NB4 (cell line): ENCODE measurements at regions not wholly inside any gene's neighbourhood (a gene's known extent, or its start where the extent isn't known, plus 50 kb on each side); places are given as distances from the start of the nearest gene placed in this dataset.

ENCODE experiments used
- DNase-seq: peaks from one replicate; pipeline ENCODE4 v3.0.0; 2010; ENCODE audit warnings: low read depth
- H3K4me3 ChIP-seq: one replicate; pipeline ENCODE4 v1.5.1; 2011; ENCODE audit warnings: mild to moderate bottlenecking, low read depth, low read length, moderate library complexity
- MYC ChIP-seq: IDR thresholded peaks from 2 replicates; pipeline ENCODE4 v1.6.1; 2011; ENCODE audit warnings: low read depth, low read length
- POLR2A ChIP-seq: IDR thresholded peaks from 2 replicates; pipeline ENCODE4 v1.6.1; 2011; ENCODE audit warnings: mild to moderate bottlenecking; ENCODE audit not compliant: insufficient read length; ENCODE audit errors: extremely low read depth
- TF ChIP-seq, protein P1 (sequence below): IDR thresholded peaks from one replicate; pipeline ENCODE4 v1.5.1; 2012; ENCODE audit warnings: low read depth, low read length
- TF ChIP-seq, protein P2 (sequence below): IDR thresholded peaks from 2 replicates; pipeline ENCODE4 v1.6.1; 2011; ENCODE audit warnings: low read depth, low read length

DNA sequence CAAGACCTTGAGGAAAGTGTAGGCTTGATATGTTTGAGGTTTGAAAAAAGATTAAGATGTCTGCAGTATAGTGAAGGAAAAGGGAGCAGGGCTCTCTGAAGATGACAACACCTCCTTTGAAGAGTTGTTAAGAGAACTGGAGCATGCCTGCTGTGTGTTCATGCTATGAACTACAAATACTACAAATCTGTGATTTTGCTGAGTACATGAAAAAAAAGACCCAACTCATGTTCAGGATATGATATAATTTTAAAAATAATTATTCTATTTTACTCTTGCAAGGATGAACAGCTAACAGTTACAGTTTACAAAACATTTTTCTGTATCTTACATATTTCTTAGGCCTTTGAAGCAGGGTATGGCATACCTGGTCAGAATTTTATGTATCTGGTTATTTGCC is 305.4 kb upstream of the CWC22 start:
- no peak for TF ChIP-seq POLR2A
- TF ChIP-seq, protein P1, sequence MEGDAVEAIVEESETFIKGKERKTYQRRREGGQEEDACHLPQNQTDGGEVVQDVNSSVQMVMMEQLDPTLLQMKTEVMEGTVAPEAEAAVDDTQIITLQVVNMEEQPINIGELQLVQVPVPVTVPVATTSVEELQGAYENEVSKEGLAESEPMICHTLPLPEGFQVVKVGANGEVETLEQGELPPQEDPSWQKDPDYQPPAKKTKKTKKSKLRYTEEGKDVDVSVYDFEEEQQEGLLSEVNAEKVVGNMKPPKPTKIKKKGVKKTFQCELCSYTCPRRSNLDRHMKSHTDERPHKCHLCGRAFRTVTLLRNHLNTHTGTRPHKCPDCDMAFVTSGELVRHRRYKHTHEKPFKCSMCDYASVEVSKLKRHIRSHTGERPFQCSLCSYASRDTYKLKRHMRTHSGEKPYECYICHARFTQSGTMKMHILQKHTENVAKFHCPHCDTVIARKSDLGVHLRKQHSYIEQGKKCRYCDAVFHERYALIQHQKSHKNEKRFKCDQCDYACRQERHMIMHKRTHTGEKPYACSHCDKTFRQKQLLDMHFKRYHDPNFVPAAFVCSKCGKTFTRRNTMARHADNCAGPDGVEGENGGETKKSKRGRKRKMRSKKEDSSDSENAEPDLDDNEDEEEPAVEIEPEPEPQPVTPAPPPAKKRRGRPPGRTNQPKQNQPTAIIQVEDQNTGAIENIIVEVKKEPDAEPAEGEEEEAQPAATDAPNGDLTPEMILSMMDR, result no peak
- TF ChIP-seq MYC, result no peak
- TF ChIP-seq, protein P2, sequence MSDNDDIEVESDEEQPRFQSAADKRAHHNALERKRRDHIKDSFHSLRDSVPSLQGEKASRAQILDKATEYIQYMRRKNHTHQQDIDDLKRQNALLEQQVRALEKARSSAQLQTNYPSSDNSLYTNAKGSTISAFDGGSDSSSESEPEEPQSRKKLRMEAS, result no peak

DNA sequence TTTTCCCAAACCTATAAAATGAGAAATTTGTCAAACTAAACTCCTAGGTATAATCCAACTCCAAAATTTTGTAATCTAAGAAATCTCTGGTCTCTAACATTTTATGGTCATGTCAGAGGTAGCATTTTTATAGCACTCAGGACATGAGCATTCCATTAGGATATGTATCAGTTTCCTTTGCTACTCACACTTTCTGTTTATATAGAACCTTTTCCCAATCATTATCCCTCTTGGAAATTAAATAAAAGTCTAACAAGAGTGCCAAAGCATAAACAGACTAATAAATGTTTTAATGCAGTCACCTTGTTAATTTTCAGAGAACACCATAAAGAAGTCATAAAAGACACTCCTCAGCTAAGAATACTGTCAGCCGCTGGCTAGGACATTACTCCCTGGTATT is 300.0 kb upstream of the CWC22 start:
- no peak for TF ChIP-seq POLR2A
- no peak for TF ChIP-seq MYC
- no peak for DNase-seq
- no peak overlapping the region for H3K4me3 ChIP-seq

More for the DNA sequence above, 305.4 kb upstream of the CWC22 start:
- DNase-seq, result no peak
- no peak overlapping the region for H3K4me3 ChIP-seq

DNA sequence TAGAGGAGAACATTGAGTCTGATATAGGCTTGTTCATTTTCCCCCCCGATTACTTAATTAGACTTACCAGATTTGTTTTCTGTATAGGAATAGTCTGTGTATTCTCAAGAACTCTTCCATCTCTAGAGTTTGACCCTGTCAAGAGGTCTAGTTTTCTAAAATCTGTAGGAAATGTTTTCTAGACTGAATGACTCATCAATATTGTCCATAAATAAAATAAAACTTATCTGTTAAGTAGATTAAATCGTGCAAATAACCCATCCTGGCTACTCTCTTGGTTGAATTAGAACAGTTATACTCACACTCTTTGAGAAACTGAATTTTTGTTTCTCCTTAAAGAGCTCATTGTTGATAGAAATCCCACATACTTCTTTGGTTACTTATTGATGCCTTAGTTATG is 299.2 kb upstream of the CWC22 start:
- TF ChIP-seq POLR2A (no peak), MYC (no peak)
- TF ChIP-seq, protein P1, result no peak
- TF ChIP-seq, protein P2, result no peak
- no peak overlapping the region for H3K4me3 ChIP-seq
- no peak for DNase-seq

DNA sequence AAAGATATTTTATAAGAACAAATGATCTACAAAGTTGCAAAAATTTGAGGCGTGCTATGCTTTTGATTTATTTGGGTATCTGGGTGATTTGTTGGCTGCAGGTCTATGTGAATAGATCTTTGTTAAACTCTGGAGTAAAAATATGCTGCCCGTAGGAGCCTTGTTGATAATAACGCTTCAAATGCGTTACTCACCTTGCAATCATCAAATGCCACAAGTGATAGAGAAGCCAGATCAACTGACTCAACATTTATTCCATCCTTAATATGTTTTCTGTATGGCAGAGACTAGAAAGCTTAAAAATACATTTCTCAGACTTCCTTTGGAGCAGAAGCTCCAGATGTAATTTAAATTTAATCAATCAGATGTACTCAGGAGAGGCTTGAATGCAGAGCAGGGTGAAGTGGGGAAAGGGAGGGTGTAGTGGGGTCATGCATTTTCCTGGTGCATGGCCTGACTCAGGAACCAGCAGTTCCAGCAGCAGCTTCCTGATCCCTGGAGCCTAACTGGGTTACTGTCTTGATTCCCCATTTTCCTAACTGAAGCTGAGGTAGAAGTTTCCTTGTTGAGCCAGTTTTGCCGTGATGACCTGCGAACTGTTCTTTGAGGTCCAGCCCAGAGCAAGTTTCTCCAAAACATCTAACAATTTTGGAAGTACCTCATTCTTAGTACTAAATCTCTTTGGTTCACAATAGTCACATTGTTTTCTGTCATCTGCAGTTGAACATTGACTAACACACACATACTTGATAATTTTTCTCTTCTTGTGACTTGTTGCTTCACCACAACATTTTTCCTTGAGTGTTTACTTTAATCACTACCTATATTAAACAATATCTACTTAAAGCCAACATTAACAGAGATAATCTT is 284.7 kb upstream of the CWC22 start:
- no peak overlapping the region for H3K4me3 ChIP-seq
- DNase-seq, result no peak
- TF ChIP-seq, protein P1, result no peak
- no peak for TF ChIP-seq POLR2A
- TF ChIP-seq, protein P2, result no peak
- no peak for TF ChIP-seq MYC

DNA sequence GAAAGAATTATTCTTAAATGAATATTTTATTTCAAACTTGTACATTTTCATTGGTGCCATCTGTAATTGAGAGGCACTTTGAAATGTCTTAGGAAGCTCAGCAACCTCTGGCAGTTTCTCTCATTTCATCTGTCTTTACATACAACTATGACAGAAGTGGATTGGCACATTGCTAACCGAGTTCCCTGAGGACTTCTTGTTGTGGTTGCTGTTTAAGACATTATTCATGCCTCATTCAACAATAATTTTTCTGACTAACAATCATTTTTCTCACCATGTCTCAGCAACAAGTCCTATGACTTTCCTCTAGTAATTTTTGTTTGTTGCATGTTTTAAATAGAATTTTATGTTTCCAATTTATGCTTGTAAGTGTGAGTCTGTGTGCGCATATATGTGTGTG is 284.0 kb upstream of the CWC22 start:
- DNase-seq, result peak; percentile 22
- H3K4me3 ChIP-seq, result no peak overlapping the region
- TF ChIP-seq MYC (no peak), POLR2A (no peak)
- TF ChIP-seq, protein P1, result no peak
- TF ChIP-seq, protein P2, result no peak

DNA sequence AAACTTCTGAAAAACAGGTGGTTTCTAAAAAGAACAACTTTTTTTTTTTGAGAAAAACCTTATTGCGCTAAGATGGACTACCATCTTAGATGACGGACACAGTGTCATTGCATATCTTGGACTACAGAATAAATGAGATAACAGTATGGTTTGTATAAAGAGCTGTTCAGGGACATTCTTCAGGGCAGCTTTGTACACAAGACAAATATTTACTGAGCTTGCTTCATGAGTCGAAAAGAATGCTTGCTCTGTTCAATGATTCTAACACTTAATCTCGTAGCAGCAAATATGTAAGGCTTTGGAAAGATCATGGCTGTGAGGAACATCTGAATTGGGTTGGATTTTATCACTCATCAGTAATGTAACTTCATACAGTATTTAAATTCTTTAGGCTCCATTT is 282.5 kb upstream of the CWC22 start:
- no peak for TF ChIP-seq MYC
- TF ChIP-seq, protein P1, result no peak
- TF ChIP-seq, protein P2, result no peak
- no peak for TF ChIP-seq POLR2A
- DNase-seq, result no peak

More for the DNA sequence above, 282.5 kb upstream of the CWC22 start:
- H3K4me3 ChIP-seq, result no peak overlapping the region
